DOHH2 (cell line): ENCODE measurements at regions not wholly inside any gene's neighbourhood (a gene's known extent, or its start where the extent isn't known, plus 50 kb on each side); places are given as distances from the start of the nearest gene placed in this dataset.

Experiments
- CTCF ChIP-seq: fragments of 200-600 bp; sonication (generic); IDR thresholded peaks from one replicate; pipeline ENCODE4 v1.5.1; 2014; ENCODE audit warnings: antibody characterized with exemption, mild to moderate bottlenecking, low read depth, low read length; ENCODE audit not compliant: poor library complexity, severe bottlenecking
- EZH2phosphoT487 ChIP-seq: fragments of 200-600 bp; sonication (generic); IDR thresholded peaks from 2 replicates; pipeline ENCODE4 v1.6.1; 2017; ENCODE audit warnings: borderline replicate concordance, mild to moderate bottlenecking, antibody characterized with exemption, low read length, moderate library complexity, mixed read lengths

DNA sequence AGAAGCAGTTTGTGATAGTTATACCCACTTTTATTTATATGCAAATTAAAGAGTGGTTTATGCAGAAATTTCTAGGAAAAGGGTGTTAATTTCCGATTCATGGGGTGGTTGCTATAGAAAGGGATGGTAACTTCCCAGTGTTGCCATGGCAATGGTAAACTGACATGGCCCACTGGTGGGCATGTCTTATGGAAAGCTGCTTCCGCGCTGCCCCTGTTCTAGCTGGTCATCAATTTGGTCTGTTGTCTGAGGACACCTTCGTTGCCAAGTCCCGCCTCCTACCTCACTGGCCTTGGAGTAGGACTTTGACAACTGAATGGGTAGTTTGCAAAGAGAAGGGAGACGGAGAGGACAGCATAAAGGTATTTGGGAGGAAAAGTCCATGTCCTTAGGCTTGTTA lies 74.0 kb upstream of the SMIM23 start:
- no peak for TF ChIP-seq CTCF
- TF ChIP-seq EZH2phosphoT487 = no peak
